ENCODE measurements at regions not wholly inside any gene's neighbourhood (a gene's known extent, or its start where the extent isn't known, plus 50 kb on each side); places are given as distances from the start of the nearest gene placed in this dataset.
"Not testable (repeated sequence)": the region's sequence is repeated elsewhere in the genome, so short reads cannot be mapped to it uniquely, and the experiment has no call there.

DNA sequence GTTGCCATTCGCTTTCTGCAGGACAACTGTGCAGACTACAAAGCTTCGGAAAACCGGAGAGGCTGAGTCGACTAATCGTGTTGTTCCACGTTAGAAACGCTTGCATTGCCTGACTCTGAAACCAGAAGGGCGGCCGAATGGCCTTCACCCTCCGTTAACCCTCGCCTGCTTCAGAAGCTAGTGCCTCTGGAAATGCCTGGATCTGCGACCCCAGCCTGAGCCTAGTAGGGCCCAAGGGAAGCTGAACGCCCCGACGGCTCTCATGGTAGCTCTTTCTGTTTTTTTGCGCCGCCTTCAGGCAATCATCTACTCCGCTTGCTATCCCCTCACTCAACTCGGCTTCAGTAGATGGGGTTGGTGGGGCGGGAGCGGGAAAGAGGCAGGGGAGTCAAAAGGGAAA lies 117.3 kb downstream of the PPIAL4A start:
- DNase-seq (ENCODE audit: low spot score) = not testable (repeated sequence)

DNA sequence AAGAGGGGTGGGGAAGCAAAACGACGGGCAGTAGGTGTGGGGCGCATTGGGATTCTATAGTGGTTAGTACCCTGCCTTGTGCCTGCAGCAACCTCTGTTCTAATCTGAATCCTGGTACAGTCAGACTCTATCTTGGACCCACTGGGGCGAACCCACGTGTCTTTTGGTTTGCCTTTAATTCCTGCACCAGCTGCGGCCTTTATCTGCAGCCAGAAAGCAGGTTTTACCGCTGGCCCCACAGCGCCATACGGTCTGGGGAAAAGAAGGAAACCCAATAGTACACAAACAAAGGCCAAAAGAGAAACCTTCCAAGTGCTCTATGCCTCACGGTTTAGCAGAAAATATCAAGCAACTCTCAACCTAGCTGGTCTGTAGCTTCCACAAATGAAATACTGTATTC lies 118.2 kb downstream of the PPIAL4A start:
- not testable (repeated sequence) for DNase-seq (ENCODE audit: low spot score)

DNA sequence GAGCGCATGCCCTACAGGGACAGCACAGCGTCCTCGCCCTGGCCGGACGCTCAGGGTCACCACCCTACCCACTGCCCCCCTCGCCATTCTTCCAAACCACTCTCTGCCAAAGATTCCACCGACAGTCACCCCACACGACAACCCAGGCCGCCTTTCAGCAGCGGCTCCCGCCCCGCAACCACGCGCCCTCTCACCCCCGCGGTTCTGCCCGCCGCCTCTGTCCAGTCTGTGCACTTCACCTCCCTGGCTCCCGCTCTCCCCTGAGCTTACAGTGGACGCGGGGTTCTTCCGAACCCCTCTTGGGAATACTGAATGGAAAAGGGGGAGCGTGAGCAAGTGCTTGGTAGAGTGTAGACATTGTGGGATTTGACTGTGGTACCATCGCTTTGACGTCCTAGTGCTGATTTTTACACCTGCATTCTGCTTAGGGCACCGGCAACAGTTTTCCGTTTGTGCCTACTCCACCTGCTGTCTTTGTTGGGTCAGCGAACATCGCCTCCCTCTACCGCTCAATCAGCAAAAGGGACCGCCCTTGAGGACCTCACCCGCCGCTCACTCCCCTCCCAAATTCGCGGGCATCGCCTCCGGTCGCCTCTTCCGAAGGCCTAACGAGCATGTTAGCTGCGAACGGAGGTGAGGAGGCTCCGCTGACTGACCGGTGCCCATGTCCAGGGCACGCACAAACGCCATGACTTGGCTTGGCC lies 119.1 kb downstream of the PPIAL4A start:
- DNase-seq (ENCODE audit: low spot score) = not testable (repeated sequence)

DNA sequence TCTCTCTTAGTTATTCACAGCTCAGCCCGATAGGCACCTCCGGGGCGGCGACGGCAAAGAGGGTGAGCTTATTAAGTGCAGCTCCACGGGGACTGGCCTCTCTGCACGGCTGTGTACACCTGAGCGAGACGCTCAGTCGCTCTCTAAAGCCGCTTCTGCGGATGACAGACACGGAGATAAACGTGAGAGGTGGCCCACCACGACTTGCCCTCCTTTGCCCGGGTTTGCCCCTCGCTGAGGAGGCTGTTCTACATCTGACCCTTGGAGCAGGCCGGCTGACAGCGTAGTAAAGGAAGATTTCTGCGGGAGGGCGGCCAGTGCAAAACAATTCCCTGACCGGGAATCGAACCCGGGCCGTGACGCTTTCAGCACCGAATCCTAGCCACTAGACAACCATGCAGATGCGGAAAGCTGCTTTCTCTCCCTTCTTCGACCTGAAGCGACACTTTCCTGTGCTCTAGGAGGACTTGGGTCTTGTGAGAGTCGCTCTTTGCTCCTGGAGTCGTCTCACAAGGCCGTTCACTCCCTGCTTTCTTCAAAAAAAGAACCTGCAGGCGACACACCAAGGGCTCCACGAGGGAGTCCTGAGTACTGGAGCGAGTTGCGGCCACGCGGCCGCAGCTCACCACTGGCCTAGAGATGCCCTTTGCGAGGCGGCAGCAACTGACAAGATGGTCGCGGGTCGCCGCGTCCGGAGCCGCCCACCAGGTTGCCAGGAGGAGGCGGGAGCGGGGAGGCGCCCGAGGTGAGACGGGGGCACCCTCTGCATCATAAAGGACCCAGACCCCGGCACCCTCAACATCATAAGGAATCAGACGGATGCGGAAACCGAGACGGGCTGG lies 119.9 kb downstream of the PPIAL4A start:
- not testable (repeated sequence) for DNase-seq (ENCODE audit: low spot score)

DNA sequence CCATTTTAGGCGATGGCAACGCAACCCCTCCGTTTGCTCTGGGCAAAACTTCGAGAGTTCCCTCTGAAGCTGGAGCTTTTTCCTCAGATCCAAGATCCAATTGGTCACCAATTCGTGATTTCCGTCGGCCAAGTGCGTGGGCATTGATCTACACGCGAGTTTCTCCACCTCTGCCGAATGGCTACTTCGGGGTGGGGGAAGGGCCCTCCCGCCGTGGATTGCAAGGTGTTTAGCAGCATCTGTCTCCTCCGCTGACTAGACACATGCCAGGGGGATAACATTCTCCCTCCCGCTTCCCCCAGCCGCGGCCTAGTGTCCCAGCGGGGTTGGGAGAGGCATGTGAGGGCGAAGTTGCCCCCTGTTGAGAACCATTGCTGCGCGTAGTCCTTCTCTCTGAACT lies 120.6 kb downstream of the PPIAL4A start:
- DNase-seq (ENCODE audit: low spot score) = not testable (repeated sequence)

DNA sequence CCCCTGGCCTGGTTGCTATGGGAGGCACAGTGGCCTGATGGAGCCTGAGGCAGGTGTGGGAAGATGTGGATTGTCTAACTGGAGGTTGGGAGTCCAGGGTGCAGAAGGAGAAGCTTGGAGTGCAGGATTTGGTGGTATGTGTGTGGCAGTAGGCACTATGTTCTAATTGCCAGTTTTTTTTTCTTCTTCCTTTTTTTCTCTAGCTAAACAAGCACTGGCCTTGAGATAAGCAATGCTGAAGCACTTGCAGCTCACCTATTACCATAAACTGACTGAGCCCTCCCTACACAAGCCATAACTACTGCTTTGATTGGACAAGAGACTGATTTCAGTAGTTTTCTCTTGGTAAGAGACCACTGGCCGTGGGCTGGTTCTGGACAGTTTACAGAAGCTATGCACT lies 123.6 kb downstream of the PPIAL4A start:
- DNase-seq (ENCODE audit: low spot score) = not testable (repeated sequence)

DNA sequence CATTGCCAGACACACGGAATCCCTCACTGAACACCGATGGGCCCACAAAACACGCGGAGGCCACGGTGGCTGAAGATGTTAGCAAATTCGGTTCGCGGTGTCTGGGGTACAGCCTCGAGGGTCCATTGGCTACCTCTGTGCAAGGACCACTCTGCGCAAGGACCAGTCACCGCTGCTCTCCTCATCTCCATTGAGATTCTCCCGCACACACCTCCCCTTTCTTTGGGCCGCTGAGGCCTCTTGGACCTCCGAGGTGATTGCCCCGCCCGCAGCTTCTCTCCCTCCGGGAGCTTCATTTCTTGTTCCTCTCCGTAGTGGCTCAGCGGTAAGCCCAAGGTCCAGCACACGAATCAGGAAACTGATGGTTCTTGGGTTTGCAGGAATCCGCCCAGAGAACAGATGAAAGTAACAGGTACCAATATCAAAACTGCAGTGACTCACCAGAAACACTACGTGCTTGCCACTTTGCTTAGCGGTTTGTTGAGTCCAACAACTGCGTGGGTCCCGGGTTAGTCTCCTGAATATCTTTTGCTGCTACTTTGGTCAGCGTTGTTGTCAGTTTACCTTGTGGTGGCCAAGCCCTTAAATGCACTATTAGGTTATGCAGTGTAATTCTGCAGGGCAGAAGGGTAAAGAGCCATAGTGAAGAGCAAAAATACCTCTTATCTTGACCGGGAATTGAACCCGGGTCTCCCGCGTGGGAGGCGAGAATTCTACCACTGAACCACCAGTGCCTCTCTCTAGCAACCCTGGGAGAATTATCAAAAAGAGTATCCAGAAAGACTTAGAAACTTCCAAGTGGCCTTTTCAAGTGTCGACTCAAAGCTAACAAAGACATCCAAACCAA lies 126.8 kb downstream of the PPIAL4A start:
- DNase-seq (ENCODE audit: low spot score) = peak; percentile 7

DNA sequence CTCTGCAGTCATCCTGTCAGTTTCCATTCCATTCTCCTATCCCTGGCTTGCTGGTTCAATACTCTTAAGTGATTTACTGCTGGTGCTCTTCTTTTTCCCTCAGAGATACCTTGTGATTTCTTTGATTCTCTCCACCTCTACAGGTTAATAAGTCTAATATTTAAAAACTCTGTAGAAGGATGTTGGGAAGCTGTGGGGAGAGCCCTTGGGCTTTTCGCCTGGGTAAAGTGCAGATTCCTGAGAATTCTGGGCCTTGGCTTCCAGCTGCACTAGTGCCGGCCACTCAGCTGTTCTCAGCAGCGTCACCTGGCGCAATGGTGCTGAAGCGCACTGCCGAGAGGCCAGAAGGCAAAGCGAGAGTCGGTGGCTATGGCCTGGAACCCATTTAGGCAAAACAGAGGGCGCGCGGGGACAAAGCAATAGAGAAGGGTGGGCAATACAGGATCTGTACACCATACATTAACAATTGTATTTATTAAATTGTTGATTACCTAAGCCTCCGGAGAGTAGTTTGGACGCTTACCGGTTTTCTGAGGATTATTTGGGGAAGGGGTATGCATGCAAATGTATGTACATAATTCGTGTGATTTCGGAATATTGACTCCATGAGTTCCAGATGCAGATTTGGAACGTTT lies 130.3 kb downstream of the PPIAL4A start:
- DNase-seq (ENCODE audit: low spot score) = not testable (repeated sequence)

DNA sequence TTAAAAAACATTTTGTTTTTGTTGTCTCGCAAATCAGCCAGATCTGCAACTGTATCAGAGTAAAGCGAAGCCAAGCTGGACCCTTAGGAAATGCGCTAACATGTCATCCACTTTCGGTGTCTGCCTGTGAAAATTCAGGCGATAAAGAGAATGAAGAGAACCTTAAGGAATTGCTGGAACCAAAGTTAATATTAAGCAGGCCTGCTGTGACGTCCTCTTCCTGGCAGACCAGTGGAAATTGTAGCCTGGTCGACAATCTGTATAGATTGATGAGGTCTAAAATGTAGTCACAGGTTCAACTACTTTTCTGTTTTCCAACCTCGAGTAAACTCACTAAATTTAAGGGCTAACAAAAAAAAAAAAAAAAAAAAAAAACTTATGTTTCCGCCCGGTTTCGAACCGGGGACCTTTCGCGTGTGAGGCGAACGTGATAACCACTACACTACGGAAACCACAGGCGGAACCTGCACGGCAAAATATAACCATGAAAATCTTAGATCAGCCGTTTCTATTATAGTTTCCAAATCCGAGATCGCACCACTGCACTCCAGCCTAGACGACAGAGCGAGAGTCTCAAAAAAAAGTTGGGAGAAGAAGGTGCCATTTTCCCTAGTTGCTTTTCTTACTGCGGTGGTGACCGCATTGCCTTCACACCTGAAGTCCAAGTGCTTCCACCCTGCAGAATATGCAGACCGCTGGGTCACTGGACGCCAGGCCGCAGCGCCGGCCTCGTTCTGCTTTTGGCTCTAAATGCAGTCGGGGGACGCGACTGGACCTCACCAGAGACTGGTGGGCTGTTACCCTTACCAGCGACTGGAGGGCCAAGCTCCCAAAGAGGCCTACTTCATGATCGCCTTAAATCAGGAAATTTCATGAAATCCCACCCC lies 131.0 kb downstream of the PPIAL4A start:
- peak; percentile 43 for DNase-seq (ENCODE audit: low spot score)

DNA sequence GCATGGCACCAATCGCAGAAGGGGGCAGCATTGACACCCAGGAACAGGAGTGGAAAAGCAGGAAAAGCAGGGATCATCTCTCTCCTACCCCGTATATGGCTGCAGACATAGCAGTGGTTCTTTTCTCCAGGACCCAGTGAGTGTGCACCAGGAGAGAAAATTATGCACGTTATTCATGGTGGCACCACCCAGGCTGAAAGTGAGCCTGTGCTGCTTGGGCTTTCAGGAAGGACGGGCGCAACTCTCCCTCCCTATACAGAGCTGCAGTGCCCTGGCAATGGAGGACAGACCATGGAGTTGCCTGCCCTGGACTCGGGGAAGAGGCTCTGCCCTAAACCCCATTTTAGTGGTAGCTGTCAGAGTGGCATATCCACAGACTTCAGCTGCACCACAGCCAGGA lies 132.1 kb downstream of the PPIAL4A start:
- DNase-seq (ENCODE audit: low spot score) = not testable (repeated sequence)

DNA sequence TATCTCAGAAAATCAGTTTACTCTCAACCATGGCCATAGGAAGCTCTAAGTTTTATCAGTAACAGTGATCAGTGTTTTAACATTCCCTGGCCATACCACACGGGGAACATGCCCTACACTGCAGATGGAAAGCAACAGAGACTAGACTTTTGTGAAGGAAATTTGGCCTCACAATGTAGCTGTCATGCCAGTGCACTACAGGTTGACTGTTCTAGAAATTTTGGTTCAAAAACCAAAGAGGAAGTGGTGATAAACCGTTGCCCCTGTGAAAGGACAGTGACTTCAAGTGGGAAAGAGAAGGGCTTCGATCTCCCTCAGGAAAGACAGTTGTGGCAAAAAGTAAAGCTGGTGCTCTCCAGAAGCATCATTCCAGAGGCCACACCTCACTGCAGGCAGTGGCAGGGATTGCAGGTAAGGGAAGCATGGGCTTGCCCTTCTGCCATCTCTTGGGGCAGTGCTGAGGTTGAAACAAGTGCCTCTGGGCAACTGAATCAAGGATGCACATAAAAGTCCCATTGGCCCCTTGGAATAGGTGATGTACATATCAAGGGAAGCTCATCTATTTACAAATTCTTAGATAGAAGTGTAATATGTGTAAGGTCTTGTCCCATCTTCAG lies 143.4 kb downstream of the PPIAL4A start:
- DNase-seq (ENCODE audit: low spot score) = not testable (repeated sequence)

DNA sequence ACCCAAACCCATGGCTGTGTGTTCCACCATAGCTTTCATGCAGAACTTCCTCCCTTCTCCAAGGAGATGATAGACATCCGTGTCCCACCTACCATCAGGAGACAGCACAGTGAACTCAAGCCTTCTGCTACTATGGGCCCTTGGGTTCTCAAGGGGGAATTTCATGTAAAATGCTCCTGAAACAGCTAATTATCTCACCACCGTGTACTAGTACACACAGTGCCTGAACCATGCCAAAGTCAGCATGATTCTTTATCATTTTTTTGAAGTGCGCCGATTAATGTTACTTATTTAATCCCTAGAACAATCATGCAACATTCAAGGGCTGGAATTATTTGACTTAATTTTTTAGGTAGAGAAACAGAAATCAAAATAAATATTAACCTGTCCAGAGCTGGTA lies 147.2 kb downstream of the PPIAL4A start:
- not testable (repeated sequence) for DNase-seq (ENCODE audit: low spot score)

DNA sequence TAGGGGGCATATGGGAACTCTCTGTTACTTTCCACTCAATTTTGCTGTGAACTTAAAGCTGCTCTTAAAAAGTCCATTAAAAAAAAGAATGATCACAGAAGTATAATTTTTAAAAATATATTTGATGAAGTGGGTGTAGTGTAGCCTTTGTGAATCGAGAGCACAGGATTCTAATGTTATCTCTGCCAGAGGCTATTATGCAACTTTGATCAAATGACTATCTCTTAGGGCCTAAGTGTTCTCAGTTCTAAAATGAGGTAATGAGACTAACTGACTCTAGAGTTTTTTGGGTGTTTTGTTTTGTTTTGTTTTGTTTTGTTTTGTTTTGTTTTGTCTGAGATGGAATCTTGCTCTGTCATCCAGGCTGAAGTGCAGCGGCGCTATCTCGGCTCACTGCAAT lies 143.2 kb downstream of the FAM72B start:
- DNase-seq (ENCODE audit: low spot score) = not testable (repeated sequence)

DNA sequence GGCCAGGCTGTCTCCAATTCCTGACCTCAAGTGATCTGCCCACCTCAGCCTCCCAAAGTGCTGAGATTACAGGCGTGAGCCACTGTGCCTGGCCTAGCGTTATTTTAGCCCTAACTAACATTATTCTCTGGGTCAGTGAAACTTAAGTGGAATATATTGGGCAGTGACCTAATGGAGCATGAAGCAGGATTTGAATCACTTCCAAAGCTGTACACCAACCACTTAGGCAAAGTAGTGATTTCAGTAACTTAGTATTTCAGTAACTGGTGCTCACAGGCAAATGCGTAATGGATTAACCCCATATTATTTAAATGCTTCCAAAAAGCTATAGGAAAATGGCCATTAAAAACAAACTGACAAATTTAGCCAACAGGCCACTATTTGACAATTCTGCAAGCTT lies 142.6 kb downstream of the FAM72B start:
- DNase-seq (ENCODE audit: low spot score) = not testable (repeated sequence)

DNA sequence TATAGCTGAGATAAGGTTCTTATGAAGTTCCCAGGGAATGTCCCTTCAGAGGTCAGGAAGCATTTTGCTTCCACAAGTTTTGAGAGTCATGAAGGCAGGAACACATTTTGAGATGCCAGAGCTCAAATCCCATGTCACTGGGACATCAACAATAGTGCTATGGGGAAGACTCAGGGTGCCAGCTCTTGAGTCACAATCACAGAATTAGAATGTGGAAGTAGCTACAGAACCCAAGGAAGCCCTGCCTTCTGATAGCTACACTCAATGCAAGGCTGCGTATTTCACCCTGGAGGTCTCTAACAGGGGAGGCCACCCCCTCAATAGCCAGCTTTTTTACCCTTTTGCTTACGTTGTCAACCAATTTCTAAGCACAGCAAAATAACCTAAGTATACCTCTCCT lies 141.3 kb downstream of the FAM72B start:
- DNase-seq (ENCODE audit: low spot score) = not testable (repeated sequence)

DNA sequence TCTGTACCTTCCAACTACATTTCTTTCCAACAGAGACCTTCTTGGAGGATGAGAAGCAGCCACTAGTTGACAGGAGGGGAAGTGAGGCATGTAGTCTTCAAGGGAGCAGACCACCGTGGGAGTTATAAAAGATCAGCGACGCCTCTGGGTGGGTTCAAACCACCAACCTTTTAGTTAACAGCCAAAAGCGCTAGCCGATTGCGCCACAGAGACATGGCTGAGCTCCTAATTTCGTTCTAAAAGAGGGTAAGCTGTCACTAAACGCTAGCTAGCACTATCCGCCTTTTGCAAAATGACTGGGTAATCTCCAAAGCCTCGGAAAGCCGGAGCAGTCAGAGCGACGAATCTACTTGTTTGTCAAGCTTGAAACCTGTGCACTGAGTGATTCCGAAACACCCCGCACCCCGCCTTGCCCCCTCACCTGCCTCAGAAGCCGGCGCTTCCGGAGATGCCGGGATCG lies 135.8 kb downstream of the FAM72B start:
- DNase-seq (ENCODE audit: low spot score) = not testable (repeated sequence)

DNA sequence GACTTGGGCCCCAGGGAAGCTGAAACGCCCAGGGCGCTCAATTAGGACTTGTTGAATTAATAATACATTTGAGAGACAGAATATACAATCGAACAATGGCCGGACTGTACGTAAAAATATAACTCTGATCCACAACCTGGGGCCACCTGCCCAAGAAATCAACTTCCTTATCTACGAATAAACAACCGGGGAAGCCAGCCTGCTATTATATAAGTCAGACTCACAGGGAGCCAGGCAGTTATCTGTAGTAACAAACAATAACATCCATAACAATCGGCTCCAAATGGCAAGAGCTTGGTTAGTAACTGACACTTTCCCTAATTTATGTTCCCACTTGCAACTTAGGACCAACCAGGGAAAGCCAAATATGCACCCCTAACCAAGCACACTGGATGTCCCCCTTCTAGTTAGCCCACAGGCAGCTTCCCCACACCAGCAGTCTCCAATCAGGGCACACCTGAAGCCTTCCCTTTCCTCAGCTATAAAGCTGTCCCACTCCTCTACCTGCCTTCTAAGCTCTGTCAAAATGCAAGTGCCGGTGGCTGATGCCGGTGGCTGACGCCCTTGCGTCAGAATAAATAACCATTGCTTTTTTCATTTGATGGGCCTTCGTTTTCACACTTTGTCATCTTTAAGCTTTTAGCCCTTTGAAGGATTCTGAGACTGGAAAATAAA lies 135.2 kb downstream of the FAM72B start:
- not testable (repeated sequence) for DNase-seq (ENCODE audit: low spot score)

DNA sequence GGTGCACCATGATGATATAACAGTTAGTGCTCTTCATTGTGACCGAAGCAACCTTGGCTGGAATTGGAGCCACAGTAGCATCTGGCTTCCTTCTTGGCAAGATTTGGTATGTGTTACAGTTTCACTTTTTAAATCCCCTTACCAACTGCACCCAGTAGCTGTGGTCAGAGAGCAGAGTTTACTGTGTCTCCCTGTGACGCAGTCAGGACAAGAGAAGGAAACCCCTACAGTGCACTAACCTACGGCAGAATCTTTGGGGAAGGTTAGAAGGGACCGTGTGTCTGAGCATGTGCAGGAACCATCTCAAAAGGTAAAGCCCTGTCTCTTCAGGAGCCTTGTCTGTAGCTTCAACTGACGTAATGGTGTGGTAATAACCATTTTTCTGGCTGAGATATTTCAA lies 134.0 kb downstream of the FAM72B start:
- not testable (repeated sequence) for DNase-seq (ENCODE audit: low spot score)

DNA sequence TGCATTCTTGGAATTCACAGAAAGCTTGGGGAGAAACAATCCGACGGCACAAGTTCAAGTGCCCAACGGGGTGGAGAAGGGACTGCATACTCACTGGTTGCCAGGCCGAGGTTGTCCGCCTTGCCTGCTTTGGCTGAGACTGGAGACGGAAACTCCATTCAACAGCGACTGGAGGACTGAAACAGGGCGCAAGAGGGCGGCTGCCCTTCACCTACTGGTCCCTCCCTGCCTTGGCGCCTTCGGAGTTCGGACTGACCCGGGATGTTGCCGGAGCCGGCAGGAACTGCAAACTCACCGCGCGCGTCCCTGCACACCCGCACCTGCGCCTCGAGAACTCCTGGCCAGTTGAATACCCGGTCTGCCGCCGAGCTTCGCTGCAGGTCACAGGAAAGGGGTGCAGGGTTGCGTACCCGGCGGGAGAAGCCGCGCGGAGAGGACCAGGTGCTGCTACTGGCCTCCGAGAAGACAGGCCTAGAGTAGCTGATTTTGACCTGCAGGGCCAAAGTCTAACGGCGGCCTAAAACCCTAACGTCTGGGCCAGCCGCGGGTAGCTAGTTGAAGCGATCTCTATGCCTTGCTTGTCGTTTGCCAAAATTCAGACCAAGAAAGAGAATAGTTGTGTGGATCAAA lies 132.9 kb downstream of the FAM72B start:
- not testable (repeated sequence) for DNase-seq (ENCODE audit: low spot score)
